HG02973 (cell line): ENCODE measurements at regions not wholly inside any gene's neighbourhood (a gene's known extent, or its start where the extent isn't known, plus 50 kb on each side); places are given as distances from the start of the nearest gene placed in this dataset.

Source experiments
- ATAC-seq: cut with Tn5 transposase; IDR thresholded peaks from one replicate; pipeline ENCODE4 v1.9.1; 2021; ENCODE audit warnings: moderate library complexity; ENCODE audit not compliant: unreplicated experiment

DNA sequence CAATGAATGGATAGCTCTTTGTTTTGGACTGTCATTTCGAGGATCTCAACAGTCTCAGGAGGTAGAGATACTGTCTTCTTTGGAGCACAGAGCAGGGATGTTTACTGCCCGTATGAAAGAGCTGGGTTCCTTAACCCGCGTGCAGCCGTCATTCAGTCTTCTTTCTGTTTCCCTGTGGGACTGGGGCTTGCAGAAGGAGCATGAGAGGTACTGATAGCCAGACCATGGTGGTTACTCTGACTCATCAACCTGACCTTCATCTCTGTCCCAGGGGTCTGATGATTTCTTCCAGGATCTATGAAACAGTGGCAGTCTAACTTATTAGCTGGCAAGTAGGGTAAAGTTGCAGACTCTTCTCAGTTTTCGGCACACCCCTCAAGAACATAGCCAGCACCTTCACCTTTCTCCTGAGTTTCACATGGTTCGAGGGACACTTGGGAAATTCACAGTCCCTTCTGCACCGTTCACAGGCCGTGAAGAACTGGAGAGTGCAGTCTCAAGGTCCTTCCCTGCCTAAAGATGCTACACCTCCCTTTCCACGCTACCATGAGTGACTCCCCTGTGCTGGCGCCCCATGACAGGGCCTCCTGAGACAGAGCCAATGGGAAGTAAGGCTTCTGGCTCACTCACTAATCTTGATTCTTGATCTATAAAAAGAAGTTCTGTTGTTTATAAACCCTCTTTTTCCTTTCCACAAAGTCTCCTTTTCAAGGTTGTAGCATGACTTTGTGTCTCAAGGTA is 226.2 kb downstream of the MC4R start:
- ATAC-seq, result peak; percentile 55

DNA sequence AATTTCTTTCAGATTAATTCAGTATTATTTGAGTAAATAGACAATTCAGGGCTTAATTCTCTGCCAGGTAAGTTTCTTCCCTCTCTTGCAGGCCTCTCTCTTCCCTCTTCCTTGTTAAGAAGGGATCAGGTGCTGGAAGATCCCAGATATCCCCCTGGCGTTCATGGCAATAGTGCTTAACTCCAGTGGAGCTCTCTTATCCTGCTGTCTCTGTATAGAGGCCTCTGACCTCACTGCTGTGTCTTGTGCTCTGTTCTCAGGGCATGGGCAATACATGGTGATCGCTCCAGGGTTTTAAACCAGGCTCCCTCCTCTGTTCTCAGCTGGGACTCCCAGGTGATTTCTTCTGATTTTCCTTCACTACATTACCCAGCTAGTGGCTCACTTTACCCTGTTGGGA is 226.8 kb downstream of the MC4R start:
- no peak for ATAC-seq

DNA sequence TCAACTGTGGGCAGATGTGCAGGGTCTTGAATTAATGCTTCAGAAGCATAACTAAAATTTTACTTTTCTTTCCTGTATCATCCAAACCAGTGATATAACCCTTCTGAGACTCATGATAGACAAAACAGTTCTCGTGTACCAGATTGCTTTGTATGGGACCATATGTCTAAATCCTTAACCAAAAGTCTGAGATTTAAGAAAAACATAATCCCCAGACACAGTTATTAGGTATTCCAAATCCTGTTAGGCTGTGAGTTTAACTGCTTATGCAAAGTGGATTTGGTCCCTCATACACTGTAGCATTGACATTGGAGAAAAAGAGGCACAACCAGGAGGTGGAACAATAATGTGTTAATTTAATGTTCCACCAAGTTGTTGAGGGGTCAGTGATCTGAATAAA is 235.0 kb downstream of the PMAIP1 start:
- no peak for ATAC-seq

DNA sequence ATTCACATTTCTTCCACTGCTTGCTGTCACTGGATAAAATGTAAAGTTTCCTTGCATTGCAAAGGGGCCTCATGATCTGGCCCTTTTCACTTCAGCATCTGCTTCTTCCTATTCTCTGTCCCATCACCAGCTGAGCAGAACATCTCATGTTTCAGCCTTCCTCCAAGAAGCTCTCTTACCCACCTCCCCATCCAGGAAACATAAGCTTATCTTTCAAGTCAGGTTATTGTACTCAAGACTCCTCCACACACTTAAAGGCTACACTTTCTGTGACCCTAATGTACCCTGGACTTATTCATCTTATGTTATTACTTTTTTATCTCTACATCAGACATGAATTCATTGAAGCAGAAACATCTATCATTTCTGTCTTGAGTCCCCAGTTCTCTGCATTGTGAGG is 230.5 kb downstream of the PMAIP1 start:
- no peak for ATAC-seq

DNA sequence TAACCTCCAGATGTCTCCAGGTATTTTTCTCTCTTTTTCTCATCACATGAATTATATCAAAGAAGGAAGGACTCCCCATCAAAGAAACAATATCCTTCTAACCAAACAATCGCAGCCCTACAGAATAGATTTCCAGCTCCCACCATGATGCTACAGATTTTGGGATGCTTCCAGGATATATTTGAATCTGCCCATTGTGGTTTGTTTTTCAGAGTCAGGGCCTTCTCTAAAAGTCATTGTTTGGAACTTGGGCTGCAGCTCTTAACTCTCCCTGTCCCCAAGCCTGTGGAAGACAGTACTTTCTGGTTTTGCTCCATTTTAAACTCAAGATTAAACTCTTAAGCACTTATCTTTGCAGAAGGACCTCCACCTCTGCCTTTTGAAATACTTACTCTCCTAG is 223.2 kb downstream of the PMAIP1 start:
- ATAC-seq, result no peak

DNA sequence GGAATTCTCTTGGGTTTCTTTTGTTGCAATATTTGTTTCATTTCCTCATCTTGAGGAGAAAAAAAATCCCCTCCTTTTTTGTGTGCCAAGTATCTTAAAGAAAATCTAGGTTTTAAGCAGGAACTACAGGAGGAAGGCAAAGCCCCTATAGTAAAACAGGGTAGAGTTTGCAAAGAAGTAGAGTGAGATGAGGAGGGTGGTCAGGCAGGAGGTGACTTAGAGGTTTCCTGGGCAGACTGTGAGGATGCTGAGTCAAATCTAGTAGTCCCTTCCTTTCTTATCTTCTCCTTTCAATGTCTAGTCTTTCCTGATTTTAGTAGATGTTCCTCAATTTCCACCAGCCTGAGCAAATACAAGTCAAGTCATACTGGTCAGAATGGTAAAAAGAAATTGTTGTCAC is 222.5 kb downstream of the PMAIP1 start:
- no peak for ATAC-seq

DNA sequence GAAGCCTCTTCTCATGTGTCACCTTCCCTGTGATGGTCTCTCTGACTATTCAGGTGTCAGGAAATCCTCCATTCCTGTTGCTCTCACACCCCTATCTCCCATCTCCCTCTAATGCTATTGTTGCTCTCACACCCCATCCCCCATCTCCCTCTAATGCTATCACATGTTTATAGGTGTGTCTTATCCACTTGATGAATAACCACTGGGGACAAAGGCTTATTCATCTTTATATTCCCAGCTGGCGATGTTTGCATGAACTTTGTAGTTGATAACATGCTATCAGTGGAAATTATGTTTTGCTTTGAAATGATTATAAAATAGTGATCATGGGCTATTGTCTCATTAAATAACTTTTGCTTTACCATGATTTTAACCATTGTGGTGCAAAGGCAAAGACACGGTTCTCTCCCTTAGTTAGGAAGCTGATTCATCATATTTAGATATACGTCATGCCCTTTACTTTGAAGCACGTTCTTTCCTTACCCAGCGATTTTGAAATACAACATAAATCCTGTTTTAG is 220.5 kb downstream of the PMAIP1 start:
- no peak for ATAC-seq

DNA sequence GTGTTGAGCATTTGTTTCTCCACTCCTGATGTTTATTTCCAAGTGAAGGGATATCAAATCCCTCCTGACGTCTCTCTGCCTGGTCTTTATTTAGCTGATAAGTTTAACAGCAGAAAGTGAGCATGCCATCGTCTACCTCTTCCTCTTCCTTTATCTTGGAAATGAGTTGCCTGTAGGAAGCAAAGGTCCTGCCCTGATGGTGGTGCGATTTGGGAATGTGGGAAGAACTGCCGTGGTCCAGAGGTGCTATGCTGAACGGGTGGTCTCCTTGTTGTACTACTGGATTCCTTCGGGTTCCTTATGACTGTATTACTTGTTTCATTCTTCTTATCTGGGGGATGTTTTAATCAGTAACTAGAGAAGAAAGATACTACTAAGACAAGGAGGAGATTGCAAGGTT is 217.5 kb downstream of the PMAIP1 start:
- no peak for ATAC-seq

DNA sequence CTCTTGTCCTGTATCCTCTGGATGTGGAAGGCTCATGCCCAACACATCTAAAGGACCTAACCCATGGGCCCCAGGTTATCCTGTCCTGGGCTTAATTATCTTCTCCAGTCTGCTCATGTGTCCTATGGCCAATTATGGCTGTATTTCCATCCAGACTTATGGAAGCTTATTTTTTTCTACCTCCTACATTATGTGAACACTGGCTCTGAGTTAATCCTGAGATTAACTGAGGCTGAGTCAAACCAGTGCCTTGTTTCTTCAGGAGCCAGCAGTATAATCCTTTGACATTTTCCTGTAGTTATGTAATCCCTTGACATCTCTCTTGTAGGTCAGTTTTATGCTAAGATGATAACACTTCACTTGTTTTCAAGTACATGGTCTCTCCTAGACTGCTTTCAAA is 213.6 kb downstream of the PMAIP1 start:
- no peak for ATAC-seq

DNA sequence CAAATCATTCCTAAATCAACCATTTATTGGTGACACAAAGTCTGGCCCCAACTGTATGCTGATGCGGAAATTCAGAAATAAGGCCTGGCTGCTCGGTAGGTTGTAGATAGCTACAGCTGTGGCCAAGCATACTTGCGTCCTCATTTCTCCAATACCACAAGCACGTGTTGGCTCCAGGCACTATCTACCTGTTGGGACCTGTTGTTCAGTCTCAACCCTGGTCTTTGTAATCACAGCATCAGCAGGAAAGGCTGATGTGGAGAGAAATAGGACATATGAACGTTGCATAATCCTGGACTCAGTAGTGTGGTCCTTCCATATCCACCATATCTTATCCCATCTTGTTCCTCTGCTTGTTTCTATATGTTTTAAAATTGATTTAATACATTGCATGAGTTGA is 212.6 kb downstream of the PMAIP1 start:
- ATAC-seq, result no peak

DNA sequence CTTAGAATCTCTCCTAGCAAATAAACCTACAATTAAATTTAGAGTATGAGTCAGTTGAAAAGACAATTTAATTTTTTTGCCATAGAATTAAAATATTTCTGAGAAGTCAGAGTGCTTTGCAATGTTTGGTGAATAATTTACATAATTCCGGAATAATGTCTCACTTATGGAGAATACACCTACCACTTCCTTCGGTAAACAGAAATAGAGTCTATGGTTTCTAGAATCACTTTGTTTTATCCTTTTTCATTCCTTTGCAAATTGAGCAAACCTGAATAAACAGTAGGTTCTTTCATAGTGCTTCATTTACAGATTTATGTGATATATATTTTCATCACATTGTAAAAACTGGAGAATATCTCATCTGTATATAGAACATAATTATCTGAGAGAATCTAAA is 211.7 kb downstream of the PMAIP1 start:
- ATAC-seq, result no peak

DNA sequence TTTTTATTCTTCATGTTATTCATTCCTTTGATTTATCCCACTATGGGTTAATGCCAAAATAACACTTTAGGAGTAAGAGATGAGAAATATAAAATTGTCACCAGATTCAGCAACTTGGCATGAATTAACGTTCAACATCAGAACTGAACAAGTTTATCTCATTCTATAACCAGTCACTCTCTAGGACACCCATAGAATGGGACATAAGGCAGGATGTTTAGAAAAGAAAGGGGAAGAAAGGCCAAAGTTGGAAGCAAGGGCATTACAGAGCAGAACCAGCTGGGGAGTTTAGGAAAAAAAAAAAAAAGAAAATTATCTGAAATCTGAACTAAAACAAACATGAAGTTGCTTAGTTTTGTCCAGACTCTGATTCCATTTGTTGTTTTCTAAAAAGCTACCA is 211.0 kb downstream of the PMAIP1 start:
- no peak for ATAC-seq

DNA sequence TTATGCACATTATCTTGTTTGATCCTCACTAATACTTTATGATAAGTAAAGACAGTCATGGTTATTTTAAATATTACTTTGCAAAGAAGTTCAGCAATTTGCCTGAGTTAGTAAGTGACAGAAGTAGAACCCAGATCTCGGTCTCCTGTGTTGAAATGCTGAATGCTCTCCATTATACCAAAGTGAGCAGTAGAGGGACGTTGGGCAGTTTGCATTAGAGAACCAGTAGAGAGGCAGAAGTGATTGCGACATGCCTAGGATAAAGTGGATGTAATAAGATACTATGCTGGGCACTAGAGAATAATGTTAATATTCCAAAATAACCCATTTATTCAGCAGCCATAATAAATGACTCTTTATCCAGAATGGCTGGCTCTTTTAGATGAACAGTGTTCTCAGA is 201.0 kb downstream of the PMAIP1 start:
- ATAC-seq, result no peak

DNA sequence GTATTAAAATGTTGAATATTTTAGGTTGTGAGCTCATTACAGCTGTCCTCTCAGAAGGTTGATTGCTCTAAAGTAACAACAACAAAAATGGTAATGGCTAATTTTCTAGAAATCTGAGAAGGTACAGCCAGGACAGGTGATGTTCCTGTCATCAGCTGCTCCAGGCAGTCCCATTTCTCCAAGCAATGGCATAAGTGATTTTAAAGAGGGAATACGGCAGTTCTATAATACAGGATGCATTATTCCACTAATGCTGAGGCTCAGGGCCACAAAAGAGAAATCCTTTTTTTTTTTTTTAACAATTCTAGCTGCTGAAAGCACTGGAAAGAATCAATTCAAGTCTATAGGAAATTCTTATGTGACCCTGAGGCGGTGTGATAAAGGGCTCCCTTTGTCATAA is 199.9 kb downstream of the PMAIP1 start:
- no peak for ATAC-seq

DNA sequence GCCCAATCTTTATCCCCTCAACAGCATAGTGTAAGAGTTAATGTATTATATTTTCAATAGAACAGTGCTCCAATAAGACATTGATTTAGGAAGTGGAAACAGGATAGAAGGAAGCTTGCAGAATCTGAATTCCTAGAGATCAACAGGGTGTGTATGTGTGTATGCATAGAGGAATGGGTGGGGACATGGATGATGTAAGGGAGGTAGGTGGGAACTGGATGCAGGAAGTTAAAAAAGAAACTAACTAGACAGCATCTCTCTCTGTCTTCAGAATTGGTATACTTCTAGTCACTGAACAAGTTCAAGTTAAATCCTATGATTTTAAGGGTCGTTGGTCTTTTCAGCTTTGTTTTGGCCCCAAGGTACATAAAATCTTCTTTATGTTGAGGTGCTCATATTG is 196.6 kb downstream of the PMAIP1 start:
- ATAC-seq, result no peak

DNA sequence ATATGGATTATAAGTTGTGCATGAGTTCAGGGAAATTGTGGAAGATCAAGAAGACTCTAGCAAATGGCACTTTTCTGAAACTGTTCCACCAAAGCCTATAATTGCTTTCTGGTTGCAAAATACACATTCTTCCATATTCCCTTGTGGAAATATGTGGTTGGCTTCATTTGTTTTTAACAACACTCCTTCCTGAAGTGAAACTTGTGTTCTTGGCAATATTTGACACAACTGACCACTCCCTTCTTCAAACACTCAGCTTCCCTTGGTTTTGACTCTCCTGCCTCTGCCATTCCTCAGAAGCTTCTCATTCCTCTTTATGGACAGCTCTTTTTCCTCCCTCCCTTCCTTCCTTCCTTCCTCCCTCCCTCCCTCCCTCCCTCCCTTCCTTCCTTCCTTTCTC is 192.3 kb downstream of the PMAIP1 start:
- ATAC-seq, result no peak

DNA sequence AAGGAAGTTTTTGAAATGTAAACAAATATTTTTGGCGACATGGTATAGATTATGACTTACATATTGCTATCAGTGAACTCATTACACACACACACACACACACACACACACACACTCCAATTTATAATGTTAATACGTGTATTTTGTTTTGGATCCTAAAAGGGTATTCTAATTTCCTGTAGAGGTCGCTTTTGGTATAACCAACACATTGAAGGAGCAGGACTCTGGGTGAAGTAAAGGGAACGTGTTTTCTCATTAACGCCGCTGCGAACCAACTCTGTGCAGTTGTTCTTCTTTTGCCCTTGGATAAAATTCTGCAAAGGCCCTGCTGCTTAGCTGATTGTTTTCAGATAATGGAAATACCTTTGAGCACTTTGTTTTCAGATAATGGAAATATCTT is 190.4 kb downstream of the PMAIP1 start:
- no peak for ATAC-seq

DNA sequence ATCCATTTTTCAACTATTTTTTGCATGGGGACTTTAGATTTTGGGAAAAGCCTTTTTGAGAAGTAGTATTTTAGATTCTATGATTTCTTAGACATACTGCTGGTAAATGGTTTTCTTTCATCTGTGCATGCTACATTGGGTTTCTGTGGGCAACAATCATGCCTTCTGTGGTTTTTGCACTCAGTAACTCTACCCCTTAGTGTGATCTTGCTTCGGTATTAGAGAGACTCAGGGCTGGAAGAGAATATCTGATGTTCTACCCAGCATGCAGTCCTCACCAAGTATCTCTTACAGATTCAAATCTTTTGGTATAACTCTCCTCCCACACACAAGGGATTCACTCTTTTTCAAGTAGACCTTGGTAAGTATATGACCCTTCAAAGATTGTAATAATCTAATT is 183.0 kb downstream of the PMAIP1 start:
- no peak for ATAC-seq

DNA sequence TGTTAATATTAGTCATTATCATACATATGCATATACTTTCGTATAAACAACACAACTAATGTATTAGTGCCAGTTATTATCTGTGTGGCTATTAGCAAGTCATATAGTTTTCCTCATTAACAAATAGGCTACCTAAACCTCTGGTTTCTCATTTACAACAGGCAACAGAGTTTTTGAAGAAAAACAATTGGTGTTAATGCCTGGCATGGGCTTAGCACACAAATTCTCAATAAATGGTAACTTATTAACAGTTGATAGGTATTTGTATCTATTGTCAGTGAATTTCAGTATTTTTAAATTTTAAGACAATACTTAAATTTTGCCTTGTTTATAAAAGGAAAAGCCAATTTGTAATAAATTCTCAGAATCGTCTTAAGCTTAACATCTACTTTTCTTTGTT is 182.5 kb downstream of the PMAIP1 start:
- no peak for ATAC-seq

DNA sequence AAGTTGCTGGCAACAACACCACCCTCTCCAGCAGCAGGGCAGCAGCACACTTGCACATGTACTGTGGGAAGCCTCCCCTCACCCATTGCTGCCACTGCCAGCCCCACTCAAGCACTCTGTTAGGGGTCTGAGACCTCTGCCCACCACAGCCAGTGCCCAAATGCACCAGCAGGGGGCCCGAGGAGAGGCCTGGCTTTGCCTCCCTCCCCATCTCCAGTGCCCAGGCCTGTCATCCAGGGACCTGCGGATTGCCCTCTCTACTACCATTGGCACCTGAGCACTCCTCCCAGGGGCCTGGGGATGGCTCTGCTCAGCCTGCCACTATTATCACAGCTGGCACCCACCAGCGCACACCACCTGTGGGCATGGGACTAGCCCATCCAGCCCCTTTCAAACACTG is 175.7 kb downstream of the PMAIP1 start:
- no peak for ATAC-seq

DNA sequence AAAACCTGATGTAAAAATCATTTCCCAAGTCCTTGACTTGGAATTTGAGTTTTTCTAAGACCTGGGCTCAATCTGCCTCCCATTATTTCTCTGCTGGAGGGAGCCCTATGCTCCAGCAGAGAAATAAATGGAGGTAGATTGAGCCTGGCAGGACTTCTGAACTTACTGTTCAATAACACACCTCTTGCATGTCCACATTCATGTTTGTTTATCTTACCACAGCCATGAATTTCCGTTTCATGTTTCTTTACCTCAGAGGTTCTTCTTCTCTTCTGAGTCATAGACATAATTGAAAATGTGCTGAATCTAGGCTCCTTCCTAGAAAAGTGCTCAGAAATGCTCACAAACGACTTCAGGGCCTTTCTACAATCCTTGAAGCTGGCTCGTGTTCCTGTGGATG is 170.8 kb downstream of the PMAIP1 start:
- ATAC-seq, result no peak

DNA sequence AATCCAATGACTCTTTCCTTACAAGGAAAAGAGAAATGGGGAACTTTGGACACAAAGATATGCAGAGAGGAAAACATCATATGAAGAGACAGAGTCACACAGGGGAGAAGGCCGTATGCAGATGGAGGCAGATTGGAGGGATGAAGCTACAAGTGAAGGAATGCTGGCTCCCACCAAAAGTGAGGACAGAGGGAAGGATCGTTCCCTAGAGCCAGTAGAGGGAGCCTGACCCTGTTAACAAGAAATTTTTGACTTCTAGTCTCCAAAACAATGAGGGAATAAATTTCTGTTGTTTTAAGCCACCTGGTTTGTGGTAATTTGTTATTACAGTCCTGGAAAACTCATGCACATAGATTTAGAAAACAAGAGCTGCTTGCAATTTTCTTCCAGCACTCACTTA is 169.3 kb downstream of the PMAIP1 start:
- ATAC-seq, result no peak
